SU-DHL-6 (cell line): ENCODE measurements at regions not wholly inside any gene's neighbourhood (a gene's known extent, or its start where the extent isn't known, plus 50 kb on each side); places are given as distances from the start of the nearest gene placed in this dataset.

ENCODE experiments used
- H2AFZ ChIP-seq: fragments of 200-600 bp; sonication (generic); 2 replicates; pipeline ENCODE4 v1.6.1; 2014; ENCODE audit warnings: low read depth, mild to moderate bottlenecking, moderate library complexity, mixed read lengths, antibody characterized with exemption, low read length; ENCODE audit not compliant: severe bottlenecking
- H3F3A ChIP-seq: fragments of 200-600 bp; shearing (Covaris generic); 2 replicates; pipeline ENCODE4 v1.6.0; 2016; ENCODE audit warnings: antibody characterized with exemption, mild to moderate bottlenecking; ENCODE audit not compliant: insufficient read depth
- H3K27ac ChIP-seq: fragments of 200-600 bp; sonication (generic); 2 replicates; pipeline ENCODE4 v1.5.1; 2016; ENCODE audit warnings: low read depth, mild to moderate bottlenecking, low read length, moderate library complexity, mixed read lengths
- H3K27me3 ChIP-seq: fragments of 200-600 bp; sonication (generic), shearing (Covaris generic); 2 replicates; pipeline ENCODE4 v1.6.0; 2014; ENCODE audit warnings: mild to moderate bottlenecking, low read length
- H3K36me3 ChIP-seq: fragments of 200-600 bp; sonication (generic); 2 replicates; pipeline ENCODE4 v1.6.1; 2014; ENCODE audit warnings: mild to moderate bottlenecking, low read length, mixed read lengths
- H3K4me2 ChIP-seq: fragments of 300-600, 200-600 bp; shearing (Covaris generic), sonication (generic); 2 replicates; pipeline ENCODE4 v1.6.0; 2014; ENCODE audit warnings: low read length, low read depth, mild to moderate bottlenecking; ENCODE audit not compliant: poor library complexity, severe bottlenecking
- H3K4me3 ChIP-seq: fragments of 200-600 bp; sonication (generic); 2 replicates; pipeline ENCODE4 v1.5.1; 2014; ENCODE audit warnings: antibody characterized with exemption, low read length, mild to moderate bottlenecking, mixed read lengths; ENCODE audit not compliant: insufficient read depth, poor library complexity, severe bottlenecking
- H3K79me2 ChIP-seq: fragments of 200-600 bp; sonication (generic); 2 replicates; pipeline ENCODE4 v1.6.1; 2014; ENCODE audit warnings: mild to moderate bottlenecking, low read length, moderate library complexity; ENCODE audit not compliant: insufficient read depth
- H3K9ac ChIP-seq: fragments of 200-600 bp; sonication (generic); 2 replicates; pipeline ENCODE4 v1.7.0; 2014; ENCODE audit warnings: mild to moderate bottlenecking, low read length
- H3K9me2 ChIP-seq: fragments of 200-600 bp; sonication (generic); replicated peaks from 2 replicates; pipeline ENCODE4 v1.6.1; 2014; ENCODE audit warnings: low read length; ENCODE audit not compliant: insufficient read depth
- H3K9me3 ChIP-seq: fragments of 200-600 bp; sonication (generic); 2 replicates; pipeline ENCODE4 v1.6.1; 2014; ENCODE audit warnings: low read length, mixed read lengths; ENCODE audit not compliant: insufficient read depth
- H4K20me1 ChIP-seq: fragments of 200-600 bp; sonication (generic); 2 replicates; pipeline ENCODE4 v1.6.1; 2014; ENCODE audit warnings: low read depth, mild to moderate bottlenecking, antibody characterized with exemption, low read length, moderate library complexity, mixed read lengths
- EZH2phosphoT487 ChIP-seq: fragments of 200-600 bp; sonication (generic), shearing (Covaris generic); conservative IDR thresholded peaks from 2 replicates; pipeline ENCODE4 v1.6.1; 2018; ENCODE audit warnings: mild to moderate bottlenecking, antibody characterized with exemption, low read length, moderate library complexity, mixed read lengths
- TF ChIP-seq, protein P1 (sequence below): fragments of 200-600 bp; sonication (generic); IDR thresholded peaks from one replicate; pipeline ENCODE4 v1.5.1; 2017; ENCODE audit warnings: antibody characterized with exemption, mild to moderate bottlenecking, low read length, moderate library complexity; ENCODE audit not compliant: insufficient read depth, poor library complexity, severe bottlenecking

DNA sequence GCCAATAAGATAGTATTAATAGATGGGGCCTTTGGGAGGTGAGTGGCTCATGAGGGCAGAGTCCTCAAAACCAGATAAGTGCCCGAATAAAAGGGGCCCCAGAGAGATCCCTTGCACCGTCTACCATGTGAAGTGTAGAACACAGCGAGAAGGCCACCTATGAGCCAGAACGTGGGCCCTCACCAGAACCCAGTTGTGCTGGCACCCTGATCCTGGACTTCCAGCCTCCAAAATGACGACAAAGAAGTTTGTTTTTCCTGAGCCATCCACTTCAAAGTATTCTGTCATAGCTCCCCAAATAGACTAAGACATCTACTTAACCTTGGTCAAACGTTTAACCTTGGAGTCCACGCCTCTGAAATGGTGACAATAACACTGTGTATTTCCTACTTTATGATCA is 158.1 kb downstream of the EFNB2 start:
- Histone ChIP-seq H3K4me3 (no peak overlapping the region), H2AFZ (no peak overlapping the region), H4K20me1 (no peaks in the 10 kb centered on the region), H3K79me2 (no peaks in the 10 kb centered on the region), H3K9me2 (no peaks in the 10 kb centered on the region), H3K27me3 (no peaks in the 10 kb centered on the region), H3K9me3 (no peaks in the 10 kb centered on the region), H3K9ac (no peak overlapping the region), H3K27ac (no peak overlapping the region), H3K36me3 (no peaks in the 10 kb centered on the region), H3F3A (no peaks in the 10 kb centered on the region), H3K4me2 (no peak overlapping the region)
- TF ChIP-seq, protein P1, sequence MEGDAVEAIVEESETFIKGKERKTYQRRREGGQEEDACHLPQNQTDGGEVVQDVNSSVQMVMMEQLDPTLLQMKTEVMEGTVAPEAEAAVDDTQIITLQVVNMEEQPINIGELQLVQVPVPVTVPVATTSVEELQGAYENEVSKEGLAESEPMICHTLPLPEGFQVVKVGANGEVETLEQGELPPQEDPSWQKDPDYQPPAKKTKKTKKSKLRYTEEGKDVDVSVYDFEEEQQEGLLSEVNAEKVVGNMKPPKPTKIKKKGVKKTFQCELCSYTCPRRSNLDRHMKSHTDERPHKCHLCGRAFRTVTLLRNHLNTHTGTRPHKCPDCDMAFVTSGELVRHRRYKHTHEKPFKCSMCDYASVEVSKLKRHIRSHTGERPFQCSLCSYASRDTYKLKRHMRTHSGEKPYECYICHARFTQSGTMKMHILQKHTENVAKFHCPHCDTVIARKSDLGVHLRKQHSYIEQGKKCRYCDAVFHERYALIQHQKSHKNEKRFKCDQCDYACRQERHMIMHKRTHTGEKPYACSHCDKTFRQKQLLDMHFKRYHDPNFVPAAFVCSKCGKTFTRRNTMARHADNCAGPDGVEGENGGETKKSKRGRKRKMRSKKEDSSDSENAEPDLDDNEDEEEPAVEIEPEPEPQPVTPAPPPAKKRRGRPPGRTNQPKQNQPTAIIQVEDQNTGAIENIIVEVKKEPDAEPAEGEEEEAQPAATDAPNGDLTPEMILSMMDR, result no peak
- no peak for TF ChIP-seq EZH2phosphoT487

DNA sequence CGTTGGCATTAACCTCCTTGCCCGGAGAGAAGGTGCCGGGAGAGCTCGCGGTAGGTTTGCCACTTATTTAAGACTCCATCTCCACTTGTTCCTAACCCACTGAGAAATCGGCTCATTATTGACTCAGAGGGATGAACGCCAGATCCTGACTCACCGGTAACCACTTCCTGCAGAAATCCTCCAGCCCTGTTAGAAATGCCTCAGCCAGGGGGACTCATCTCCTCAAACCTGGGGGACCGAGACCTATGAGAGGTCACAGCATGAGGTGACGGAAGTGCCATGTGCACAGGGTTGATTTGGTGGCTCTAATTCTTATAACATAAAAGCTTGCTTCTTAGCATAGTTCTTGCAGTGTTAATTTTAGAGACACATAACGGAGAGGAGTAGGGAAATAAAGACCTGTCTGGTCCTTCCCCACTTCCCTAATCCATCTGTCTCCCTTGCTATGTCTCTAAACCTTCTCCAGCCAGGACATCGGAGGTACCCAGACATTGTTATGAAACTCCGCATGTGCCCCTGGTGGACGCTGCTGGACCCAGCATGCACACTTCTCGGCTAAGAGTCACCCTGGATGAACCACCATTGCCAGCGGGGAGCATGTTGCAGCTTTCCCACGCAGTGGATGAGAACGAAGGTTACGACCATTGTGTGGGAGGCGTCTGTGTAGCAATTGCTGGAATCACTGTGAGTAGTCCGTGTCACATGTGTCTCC is 158.9 kb downstream of the EFNB2 start:
- Histone ChIP-seq H3K27me3 (no peaks in the 10 kb centered on the region), H3K9ac (no peak overlapping the region), H3K9me3 (no peaks in the 10 kb centered on the region), H3K36me3 (no peaks in the 10 kb centered on the region), H4K20me1 (no peaks in the 10 kb centered on the region), H3K9me2 (no peaks in the 10 kb centered on the region), H3K4me2 (no peak overlapping the region), H3K27ac (no peak overlapping the region), H3F3A (no peaks in the 10 kb centered on the region), H2AFZ (no peak overlapping the region), H3K4me3 (no peak overlapping the region), H3K79me2 (no peaks in the 10 kb centered on the region)
- TF ChIP-seq, protein P1, result no peak
- no peak for TF ChIP-seq EZH2phosphoT487

DNA sequence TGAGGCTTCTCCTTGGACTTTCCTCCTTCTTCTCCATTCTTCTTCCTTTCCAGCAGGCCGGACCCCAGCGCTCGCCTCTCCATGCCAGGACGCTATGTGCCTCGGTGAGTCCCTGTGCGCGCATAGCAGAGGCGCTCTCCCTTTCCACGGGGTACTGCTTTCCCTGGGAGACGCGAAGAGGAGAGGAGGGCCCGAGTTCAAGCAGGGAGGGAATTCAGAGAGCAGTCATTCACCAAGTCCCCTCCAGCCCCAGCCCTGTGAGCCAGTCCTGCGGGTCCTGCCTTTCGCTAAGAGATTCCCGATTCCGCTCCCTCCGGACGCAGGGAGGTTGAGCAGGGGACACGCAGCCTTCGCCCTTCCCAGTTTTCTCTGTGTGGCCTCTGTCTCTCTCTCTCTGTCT is 160.4 kb downstream of the EFNB2 start:
- Histone ChIP-seq H3K4me2 (no peak overlapping the region), H3K9me2 (no peaks in the 10 kb centered on the region)

More for the DNA sequence above, 160.4 kb downstream of the EFNB2 start:
- Histone ChIP-seq H3K9me3 (no peaks in the 10 kb centered on the region), H4K20me1 (no peaks in the 10 kb centered on the region), H2AFZ (no peak overlapping the region), H3K27me3 (no peaks in the 10 kb centered on the region), H3K27ac (no peak overlapping the region), H3K79me2 (no peaks in the 10 kb centered on the region), H3K36me3 (no peaks in the 10 kb centered on the region), H3K4me3 (no peak overlapping the region), H3F3A (no peaks in the 10 kb centered on the region), H3K9ac (no peak overlapping the region)
- TF ChIP-seq EZH2phosphoT487, result no peak
- TF ChIP-seq, protein P1, result no peak
